Muscle of leg (tissue), 3 donors: ENCODE measurements at regions not wholly inside any gene's neighbourhood (a gene's known extent, or its start where the extent isn't known, plus 50 kb on each side); places are given as distances from the start of the nearest gene placed in this dataset.

Experiments used
- DNase-seq: peaks from one replicate; pipeline ENCODE4 v3.0.0; 2013
- H3K27ac ChIP-seq: one replicate; pipeline ENCODE4 v1.5.1; 2013; ENCODE audit warnings: mild to moderate bottlenecking, low read length, control low read depth
- H3K27me3 ChIP-seq: one replicate; pipeline ENCODE4 v1.6.1; 2013; ENCODE audit warnings: low read length; ENCODE audit not compliant: control insufficient read depth, insufficient read depth
- H3K36me3 ChIP-seq: one replicate; pipeline ENCODE4 v1.6.1; 2013; ENCODE audit warnings: low read length; ENCODE audit not compliant: control insufficient read depth, insufficient read depth
- H3K4me1 ChIP-seq: one replicate; pipeline ENCODE4 v1.6.1; 2013; ENCODE audit warnings: low read length; ENCODE audit not compliant: control insufficient read depth, insufficient read depth
- H3K4me3 ChIP-seq: one replicate; pipeline ENCODE4 v1.5.1; 2013; ENCODE audit warnings: low read length, control low read depth
- H3K9me3 ChIP-seq: replicated peaks from 2 replicates; pipeline ENCODE4 v1.6.1; 2013; ENCODE audit warnings: low read depth, low read length; ENCODE audit not compliant: control insufficient read depth
- WGBS: methylation state at CpG from one replicate; pipeline ENCODE4 v1.1.5; 2013; ENCODE audit warnings: missing lambda C conversion rate; ENCODE audit not compliant: insufficient coverage; 5-methylcytosine and 5-hydroxymethylcytosine counted together

GRCh38 chr5:89733772-89734171, 675.8 kb downstream of the CETN3 start:
- Histone ChIP-seq H3K9me3 (no peaks in the 10 kb centered on the region), H3K27ac (no peak overlapping the region), H3K36me3 (no peaks in the 10 kb centered on the region), H3K27me3 (no peaks in the 10 kb centered on the region), H3K4me1 (no peaks in the 10 kb centered on the region), H3K4me3 (no peak overlapping the region)
- peak; percentile 12 for DNase-seq
- WGBS = no CpG with 5 or more reads among the region's 1 CpG

- DNase-seq = peak; percentile 22
- Histone ChIP-seq H3K4me1 (no peaks in the 10 kb centered on the region), H3K27me3 (no peaks in the 10 kb centered on the region), H3K9me3 (no peaks in the 10 kb centered on the region), H3K4me3 (no peak overlapping the region), H3K27ac (no peak overlapping the region), H3K36me3 (no peaks in the 10 kb centered on the region)
- no CpG with 5 or more reads among the region's 2 CpGs for WGBS
Measured at GRCh38 chr5:89729623-89730301, 679.8 kb downstream of the CETN3 start.

- no peaks in the 10 kb centered on the region for H3K36me3 ChIP-seq
- H3K9me3 ChIP-seq = no peaks in the 10 kb centered on the region
- no peak overlapping the region for H3K27ac ChIP-seq
- H3K27me3 ChIP-seq = no peaks in the 10 kb centered on the region
- 0% methylated on average over 2 of the region's 5 CpGs for WGBS
- H3K4me3 ChIP-seq = no peak overlapping the region
- H3K4me1 ChIP-seq = no peaks in the 10 kb centered on the region
- DNase-seq = peak; percentile 94
Measured at GRCh38 chr5:89728750-89729149, 680.8 kb downstream of the CETN3 start.

- Histone ChIP-seq H3K27ac (no peak overlapping the region), H3K4me3 (no peak overlapping the region), H3K4me1 (no peaks in the 10 kb centered on the region), H3K27me3 (no peaks in the 10 kb centered on the region), H3K9me3 (no peaks in the 10 kb centered on the region), H3K36me3 (no peaks in the 10 kb centered on the region)
- no peak for DNase-seq
- no CpG with 5 or more reads among the region's 2 CpGs for WGBS
Measured at GRCh38 chr5:89728134-89728533, 681.4 kb downstream of the CETN3 start.

- WGBS = 100% methylated on average over 1 of the region's 7 CpGs
- no peaks in the 10 kb centered on the region for H3K9me3 ChIP-seq
- no peak for DNase-seq
- no peak overlapping the region for H3K27ac ChIP-seq
- H3K4me3 ChIP-seq = no peak overlapping the region
- no peaks in the 10 kb centered on the region for H3K27me3 ChIP-seq
- peaks cover 3% of the 10 kb centered on the region for H3K4me1 ChIP-seq
- H3K36me3 ChIP-seq = no peaks in the 10 kb centered on the region
Measured at GRCh38 chr5:89724379-89725095, 685.0 kb downstream of the CETN3 start.

GRCh38 chr5:89723907-89724306, 685.6 kb downstream of the CETN3 start:
- Histone ChIP-seq H3K36me3 (no peaks in the 10 kb centered on the region), H3K9me3 (no peaks in the 10 kb centered on the region), H3K4me3 (no peak overlapping the region), H3K27me3 (no peaks in the 10 kb centered on the region), H3K4me1 (peaks cover 3% of the 10 kb centered on the region), H3K27ac (no peak overlapping the region)
- DNase-seq = no peak
- no CpG with 5 or more reads among the region's 2 CpGs for WGBS

GRCh38 chr5:89722538-89722937, 687.0 kb downstream of the CETN3 start:
- Histone ChIP-seq H3K27ac (peak overlapping the region; percentile 68), H3K4me3 (no peak overlapping the region), H3K27me3 (no peaks in the 10 kb centered on the region), H3K4me1 (peaks cover 3% of the 10 kb centered on the region), H3K36me3 (no peaks in the 10 kb centered on the region), H3K9me3 (no peaks in the 10 kb centered on the region)
- DNase-seq = peak; percentile 68
- WGBS = 100% methylated on average over 1 of the region's 4 CpGs

- peaks cover 3% of the 10 kb centered on the region for H3K4me1 ChIP-seq
- peak overlapping the region; percentile 68 for H3K27ac ChIP-seq
- DNase-seq = peak; percentile 85
- H3K4me3 ChIP-seq = no peak overlapping the region
- H3K36me3 ChIP-seq = no peaks in the 10 kb centered on the region
- H3K9me3 ChIP-seq = no peaks in the 10 kb centered on the region
- no peaks in the 10 kb centered on the region for H3K27me3 ChIP-seq
Measured at GRCh38 chr5:89721931-89722330, 687.6 kb downstream of the CETN3 start.

GRCh38 chr5:89721353-89721752, 688.2 kb downstream of the CETN3 start:
- Histone ChIP-seq H3K36me3 (no peaks in the 10 kb centered on the region), H3K27me3 (no peaks in the 10 kb centered on the region), H3K9me3 (no peaks in the 10 kb centered on the region), H3K27ac (peak overlapping the region; percentile 68), H3K4me1 (peaks cover 3% of the 10 kb centered on the region), H3K4me3 (no peak overlapping the region)
- WGBS = no CpG with 5 or more reads among the region's 2 CpGs
- peak; percentile 94 for DNase-seq

GRCh38 chr5:89712134-89712700, 697.3 kb downstream of the CETN3 start:
- no peak for DNase-seq
- no CpG with 5 or more reads among the region's 3 CpGs for WGBS
- Histone ChIP-seq H3K27me3 (no peaks in the 10 kb centered on the region), H3K4me3 (no peak overlapping the region), H3K36me3 (no peaks in the 10 kb centered on the region), H3K9me3 (no peaks in the 10 kb centered on the region), H3K27ac (no peak overlapping the region), H3K4me1 (no peaks in the 10 kb centered on the region)
